Natural killer cell treated with Interleukin-12 subunit alpha and Interleukin-12 subunit beta and Interleukin-15 and Interleukin-18, amount 100 ng/mL, for 72 hours (primary cell): ENCODE measurements at regions not wholly inside any gene's neighbourhood (a gene's known extent, or its start where the extent isn't known, plus 50 kb on each side); places are given as distances from the start of the nearest gene placed in this dataset.

Source experiments
- ATAC-seq, 2 donors: fragments of 150-1000 bp; cut with Tn5 transposase in 1 of 2; sonication (Bioruptor Pico), chemical (Tn5 transposase) in 1 of 2; 2 replicates each; pipeline ENCODE4 v1.10.0; 2021
- DNase-seq: peaks from one replicate; pipeline ENCODE4 v3.0.0; 2022; ENCODE audit warnings: low spot score
- H3K27ac Mint-ChIP-seq, 2 donors: 1 replicate in 1 of 2; 2 replicates in 1 of 2; pipeline ENCODE4 v1.8.0; 2022; ENCODE audit warnings: mixed read lengths in 2 of 2, mild to moderate bottlenecking in 1 of 2, moderate library complexity in 1 of 2
- H3K27me3 Mint-ChIP-seq, 2 donors: 1 replicate in 1 of 2; 2 replicates in 1 of 2; pipeline ENCODE4 v1.8.0; 2022; ENCODE audit warnings: mixed read lengths in 2 of 2
- H3K36me3 Mint-ChIP-seq: one replicate; pipeline ENCODE4 v1.8.0; 2022; ENCODE audit warnings: mixed read lengths
- H3K4me1 Mint-ChIP-seq, 2 donors: 1 replicate in 1 of 2; 2 replicates in 1 of 2; pipeline ENCODE4 v1.8.0; 2022; ENCODE audit warnings: low read depth in 2 of 2, mixed read lengths in 2 of 2, mild to moderate bottlenecking in 1 of 2
- H3K4me3 Mint-ChIP-seq: one replicate; pipeline ENCODE4 v1.8.0; 2022; ENCODE audit warnings: mixed read lengths
- H3K9me3 Mint-ChIP-seq: 2 replicates; pipeline ENCODE4 v1.8.0; 2022; ENCODE audit warnings: mixed read lengths

- ATAC-seq (no peak), DNase-seq (no peak)
- Mint-ChIP-seq H3K27ac (no peak overlapping the region), H3K4me3 (no peak overlapping the region), H3K36me3 (no peaks in the 10 kb centered on the region), H3K27me3 (peaks cover 0 to 2% of the 10 kb centered on the region in 2 donors), H3K4me1 (no peaks in the 10 kb centered on the region), H3K9me3 (peaks cover 2% of the 10 kb centered on the region)
These were observed 1002.8 kb upstream of the CELF2 start for GRCh38 chr10:10014846-10015245.

GRCh38 chr10:10017716-10018115 is 1000.0 kb upstream of the CELF2 start:
- Mint-ChIP-seq H3K4me3 (no peak overlapping the region), H3K9me3 (peaks cover 2% of the 10 kb centered on the region), H3K4me1 (no peaks in the 10 kb centered on the region)

GRCh38 chr10:10020945-10021344 is 996.7 kb upstream of the CELF2 start:
- H3K4me1 Mint-ChIP-seq = no peaks in the 10 kb centered on the region
- DNase-seq = no peak
- H3K27ac Mint-ChIP-seq = no peak overlapping the region
- no peak for ATAC-seq
- peaks cover 8% of the 10 kb centered on the region for H3K9me3 Mint-ChIP-seq
- H3K4me3 Mint-ChIP-seq = no peak overlapping the region
- peaks cover 0 to 2% of the 10 kb centered on the region in 2 donors for H3K27me3 Mint-ChIP-seq
- H3K36me3 Mint-ChIP-seq = no peaks in the 10 kb centered on the region

More at GRCh38 chr10:10017716-10018115, 1000.0 kb upstream of the CELF2 start:
- ATAC-seq = no peak
- Mint-ChIP-seq H3K27me3 (peaks cover 0 to 2% of the 10 kb centered on the region in 2 donors), H3K27ac (no peak overlapping the region), H3K36me3 (no peaks in the 10 kb centered on the region)
- DNase-seq = no peak

DNA sequence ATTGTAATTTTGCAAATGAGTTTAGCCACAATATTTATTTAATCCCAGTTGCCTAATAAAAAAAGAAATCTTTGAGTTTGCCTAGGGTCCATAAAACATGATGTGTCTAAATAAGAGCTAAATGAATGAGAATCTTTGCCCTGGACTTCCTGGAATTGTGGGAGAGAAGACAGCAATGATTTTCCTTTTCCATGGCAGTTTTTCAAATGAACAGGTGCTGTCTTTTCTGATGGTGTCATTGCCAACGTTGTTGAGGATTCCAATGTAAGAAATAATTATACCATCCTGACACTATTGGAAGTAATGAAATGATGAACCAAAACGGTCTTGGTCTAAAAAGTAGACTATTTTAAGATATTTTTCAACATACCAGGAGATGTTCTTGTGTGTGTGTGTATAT is 984.7 kb upstream of the CELF2 start:
- Mint-ChIP-seq H3K27me3 (no peaks in the 10 kb centered on the region), H3K27ac (no peak overlapping the region)

DNA sequence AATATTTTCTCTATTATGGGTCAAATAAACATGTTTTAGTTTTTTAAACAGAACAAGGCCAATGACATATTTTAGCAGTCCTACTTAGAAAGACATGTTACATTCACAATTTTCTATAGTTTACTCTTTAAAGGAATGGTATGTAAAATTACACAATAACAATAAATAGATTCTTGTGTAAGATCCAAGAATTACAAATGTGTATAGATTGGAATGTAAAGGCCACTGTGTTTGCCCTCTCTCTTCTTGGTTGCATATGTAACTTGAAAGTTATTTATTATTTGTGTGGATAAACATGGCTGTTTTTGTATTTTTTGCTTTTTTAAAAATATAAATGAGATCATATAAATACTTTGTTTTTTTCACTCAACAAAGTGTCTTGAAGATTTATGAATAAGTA is 979.3 kb upstream of the CELF2 start:
- Mint-ChIP-seq H3K27ac (no peak overlapping the region), H3K36me3 (no peaks in the 10 kb centered on the region), H3K9me3 (peaks cover 5% of the 10 kb centered on the region), H3K27me3 (no peaks in the 10 kb centered on the region), H3K4me3 (no peak overlapping the region), H3K4me1 (no peaks in the 10 kb centered on the region)
- no peak for DNase-seq
- no peak for ATAC-seq

More for the DNA sequence above, 984.7 kb upstream of the CELF2 start:
- Mint-ChIP-seq H3K36me3 (no peaks in the 10 kb centered on the region), H3K4me1 (no peaks in the 10 kb centered on the region), H3K9me3 (peaks cover 9% of the 10 kb centered on the region), H3K4me3 (no peak overlapping the region)
- ATAC-seq (no peak), DNase-seq (no peak)

- Mint-ChIP-seq H3K27me3 (no peaks in the 10 kb centered on the region), H3K9me3 (peaks cover 5% of the 10 kb centered on the region), H3K36me3 (no peaks in the 10 kb centered on the region), H3K4me1 (no peaks in the 10 kb centered on the region), H3K27ac (no peak overlapping the region), H3K4me3 (no peak overlapping the region)
- no peak for ATAC-seq
- DNase-seq = no peak
These were observed 978.1 kb upstream of the CELF2 start for GRCh38 chr10:10039595-10039994.

- ATAC-seq (no peak), DNase-seq (no peak)
- H3K27me3 Mint-ChIP-seq = no peaks in the 10 kb centered on the region
- no peaks in the 10 kb centered on the region for H3K36me3 Mint-ChIP-seq
- H3K4me3 Mint-ChIP-seq = no peak overlapping the region
- no peak overlapping the region for H3K27ac Mint-ChIP-seq
- H3K9me3 Mint-ChIP-seq = no peaks in the 10 kb centered on the region
- H3K4me1 Mint-ChIP-seq = no peaks in the 10 kb centered on the region
These were observed 974.6 kb upstream of the CELF2 start for GRCh38 chr10:10043083-10043482.

- no peaks in the 10 kb centered on the region for H3K27me3 Mint-ChIP-seq
- H3K9me3 Mint-ChIP-seq = no peaks in the 10 kb centered on the region
These were observed 972.5 kb upstream of the CELF2 start for GRCh38 chr10:10044922-10045764.

DNA sequence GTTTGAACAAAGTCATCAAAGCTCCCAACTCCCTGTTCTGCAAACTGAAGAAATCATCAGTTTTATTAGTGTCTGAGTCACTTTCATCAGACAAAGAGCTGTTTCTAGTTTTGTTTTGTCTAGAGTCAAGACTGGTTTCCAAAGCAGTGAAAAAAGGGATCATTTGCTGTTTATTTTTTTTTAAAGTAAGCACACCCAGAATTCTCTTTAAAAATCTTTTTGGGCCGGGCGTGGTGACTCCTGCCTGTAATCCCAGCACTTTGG is 972.0 kb upstream of the CELF2 start:
- no peaks in the 10 kb centered on the region for H3K4me1 Mint-ChIP-seq
- no peaks in the 10 kb centered on the region for H3K27me3 Mint-ChIP-seq
- ATAC-seq (no peak), DNase-seq (no peak)
- no peaks in the 10 kb centered on the region for H3K9me3 Mint-ChIP-seq
- H3K27ac Mint-ChIP-seq = no peak overlapping the region
- no peaks in the 10 kb centered on the region for H3K36me3 Mint-ChIP-seq
- H3K4me3 Mint-ChIP-seq = no peak overlapping the region

More at GRCh38 chr10:10044922-10045764, 972.5 kb upstream of the CELF2 start:
- H3K27ac Mint-ChIP-seq = no peak overlapping the region
- no peak overlapping the region for H3K4me3 Mint-ChIP-seq
- no peaks in the 10 kb centered on the region for H3K4me1 Mint-ChIP-seq
- ATAC-seq (no peak), DNase-seq (no peak)
- H3K36me3 Mint-ChIP-seq = no peaks in the 10 kb centered on the region

GRCh38 chr10:10047426-10047825 is 970.2 kb upstream of the CELF2 start:
- Mint-ChIP-seq H3K36me3 (no peaks in the 10 kb centered on the region), H3K27me3 (no peaks in the 10 kb centered on the region), H3K27ac (no peak overlapping the region), H3K4me1 (no peaks in the 10 kb centered on the region), H3K9me3 (no peaks in the 10 kb centered on the region), H3K4me3 (no peak overlapping the region)
- ATAC-seq (no peak), DNase-seq (no peak)

GRCh38 chr10:10053051-10053450 is 964.6 kb upstream of the CELF2 start:
- Mint-ChIP-seq H3K9me3 (peaks cover 4% of the 10 kb centered on the region), H3K4me3 (no peak overlapping the region), H3K4me1 (no peaks in the 10 kb centered on the region), H3K36me3 (no peaks in the 10 kb centered on the region), H3K27ac (no peak overlapping the region), H3K27me3 (no peaks in the 10 kb centered on the region)
- no peak for DNase-seq
- ATAC-seq = no peak

GRCh38 chr10:10054466-10054865 is 963.2 kb upstream of the CELF2 start:
- Mint-ChIP-seq H3K4me3 (no peak overlapping the region), H3K4me1 (no peaks in the 10 kb centered on the region), H3K36me3 (no peaks in the 10 kb centered on the region), H3K27ac (no peak overlapping the region), H3K9me3 (peaks cover 4% of the 10 kb centered on the region), H3K27me3 (no peaks in the 10 kb centered on the region)
- DNase-seq = no peak
- ATAC-seq = no peak

DNA sequence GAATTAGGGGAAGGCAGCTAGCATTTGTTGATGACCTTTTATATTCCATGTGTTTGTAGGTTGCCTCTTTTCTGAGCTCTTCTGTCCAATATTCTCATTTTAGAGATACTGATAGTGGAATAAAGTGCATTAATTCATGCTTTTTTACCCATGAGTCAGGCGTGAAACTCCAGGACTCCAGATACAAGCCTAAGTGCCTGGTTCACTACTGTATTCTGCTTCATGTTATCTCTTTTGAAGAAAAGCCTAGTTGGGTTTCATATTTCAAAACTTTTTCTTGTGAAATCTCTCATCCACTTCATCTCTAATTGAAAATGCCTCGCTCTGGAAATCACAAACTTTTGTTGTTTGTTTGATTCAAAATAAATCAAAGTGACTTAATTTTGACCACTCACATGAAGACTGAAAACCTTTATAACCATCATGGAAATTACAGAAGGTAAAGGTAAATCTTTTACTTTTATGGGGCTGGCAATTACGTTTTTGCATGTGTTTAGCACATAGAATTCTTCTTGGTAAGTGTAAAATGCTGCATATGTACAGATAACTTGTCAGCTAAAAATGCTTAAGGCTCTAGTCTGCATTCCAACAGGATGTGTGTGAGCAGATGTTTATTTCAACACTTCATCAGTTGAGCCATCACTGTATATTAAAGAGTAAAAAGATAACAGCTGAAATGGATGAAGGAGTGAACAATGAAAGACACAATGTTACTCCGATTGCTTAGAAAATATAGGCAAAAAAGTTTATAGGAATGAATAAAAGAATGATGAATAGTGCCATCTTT is 961.8 kb upstream of the CELF2 start:
- DNase-seq = no peak
- H3K9me3 Mint-ChIP-seq = peaks cover 7% of the 10 kb centered on the region
- H3K36me3 Mint-ChIP-seq = no peaks in the 10 kb centered on the region
- no peak overlapping the region for H3K4me3 Mint-ChIP-seq
- no peaks in the 10 kb centered on the region for H3K4me1 Mint-ChIP-seq
- ATAC-seq = no peak
- no peak overlapping the region for H3K27ac Mint-ChIP-seq
- no peaks in the 10 kb centered on the region for H3K27me3 Mint-ChIP-seq

DNA sequence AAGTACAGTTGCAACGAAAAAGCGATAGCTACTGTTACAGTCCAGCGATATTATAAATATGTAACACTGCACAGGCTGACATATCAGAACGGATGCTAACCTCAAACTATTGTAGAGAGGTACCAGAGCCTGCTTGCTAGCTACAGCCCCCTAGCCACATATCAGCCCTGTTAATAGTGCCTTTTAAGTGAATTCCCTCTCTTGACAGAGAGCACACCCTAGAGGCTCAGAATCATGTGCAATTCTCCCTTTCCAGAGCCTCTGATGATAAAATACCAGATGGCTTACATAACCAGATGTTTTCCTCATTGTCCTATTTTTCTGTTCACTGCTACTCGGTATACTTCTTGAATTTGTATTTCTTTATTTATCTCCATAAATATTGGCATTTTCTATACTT is 960.7 kb upstream of the CELF2 start:
- no peak for ATAC-seq
- H3K27ac Mint-ChIP-seq = no peak overlapping the region
- no peak overlapping the region for H3K4me3 Mint-ChIP-seq
- peaks cover 11% of the 10 kb centered on the region for H3K9me3 Mint-ChIP-seq
- peaks cover 0 to 2% of the 10 kb centered on the region in 2 donors for H3K27me3 Mint-ChIP-seq
- no peaks in the 10 kb centered on the region for H3K4me1 Mint-ChIP-seq
- peaks cover 4% of the 10 kb centered on the region for H3K36me3 Mint-ChIP-seq
- DNase-seq = no peak
